ENCODE measurements at regions not wholly inside any gene's neighbourhood (a gene's known extent, or its start where the extent isn't known, plus 50 kb on each side); places are given as distances from the start of the nearest gene placed in this dataset.

DNA sequence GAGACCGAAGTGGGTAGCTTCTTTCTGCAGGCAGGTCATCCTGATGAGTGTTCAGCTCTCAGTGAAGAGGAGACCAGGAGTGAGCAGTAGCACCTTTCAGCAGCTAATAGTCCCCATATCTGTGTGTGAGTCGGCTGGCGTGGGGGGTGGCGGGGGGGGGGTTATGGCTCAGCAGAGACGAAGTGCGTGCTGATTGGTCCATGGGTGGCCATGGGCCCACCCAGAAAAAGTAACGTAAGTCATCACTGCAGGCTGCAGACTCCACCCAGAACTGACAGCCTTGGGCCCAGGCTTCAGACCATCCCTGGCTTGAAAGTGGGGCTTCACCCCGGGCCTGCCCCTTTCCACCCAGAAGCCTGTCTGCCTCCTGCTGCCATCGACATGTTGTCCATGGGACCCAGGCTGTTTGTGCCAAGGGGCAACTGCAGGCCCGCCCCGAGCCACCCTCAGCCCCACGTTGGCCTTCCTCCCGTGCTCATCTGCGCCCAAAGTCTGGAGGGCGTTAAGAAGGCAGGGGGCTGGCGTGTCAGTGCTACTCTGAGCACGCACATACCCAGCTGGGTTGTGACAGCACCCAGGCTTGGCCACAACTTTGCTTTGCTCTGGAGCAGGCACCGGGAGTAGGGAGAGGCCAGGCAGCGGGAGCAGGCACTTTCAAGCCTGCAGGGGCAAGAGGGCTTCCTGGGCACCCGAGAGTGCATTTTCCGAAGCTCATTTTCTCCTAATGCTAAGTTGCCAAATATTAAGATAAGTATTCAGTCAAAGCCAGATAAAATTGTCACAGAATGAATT, 511.7 kb upstream of the CDIN1 start:
- FAIRE-seq (no peak), DNase-seq (ENCODE audit: insufficient read length) (no peak)
- TF ChIP-seq POLR2AphosphoS5 (IDR thresholded peaks at IDR 0.05; ENCODE audit: low read depth, low read length), result no peak
- no peak for TF ChIP-seq POLR2A (IDR thresholded peaks at IDR 0.05; ENCODE audit: low read depth, low read length)
- no peak for TF ChIP-seq TAF1 (IDR thresholded peaks at IDR 0.05; ENCODE audit: borderline replicate concordance, low read depth, low read length)

DNA sequence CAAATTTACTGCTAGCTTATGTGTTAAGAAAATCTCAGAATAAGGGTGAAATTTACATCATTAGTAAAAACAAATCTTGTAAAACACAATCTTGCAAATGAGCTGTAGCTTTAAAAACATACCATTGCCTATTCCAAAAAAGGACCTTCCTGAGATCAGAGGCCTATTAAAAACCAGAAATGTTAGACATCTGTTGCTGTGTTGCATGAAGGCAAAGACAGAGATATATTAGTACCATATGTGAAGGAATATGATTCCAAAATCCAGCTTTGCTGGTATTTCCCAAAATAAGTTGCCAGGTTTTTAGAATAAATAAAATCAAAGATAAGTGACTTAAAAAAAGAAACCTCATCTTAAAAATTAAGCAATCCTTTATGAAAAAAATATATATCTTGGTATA, 504.1 kb upstream of the CDIN1 start:
- FAIRE-seq, result no peak

DNA sequence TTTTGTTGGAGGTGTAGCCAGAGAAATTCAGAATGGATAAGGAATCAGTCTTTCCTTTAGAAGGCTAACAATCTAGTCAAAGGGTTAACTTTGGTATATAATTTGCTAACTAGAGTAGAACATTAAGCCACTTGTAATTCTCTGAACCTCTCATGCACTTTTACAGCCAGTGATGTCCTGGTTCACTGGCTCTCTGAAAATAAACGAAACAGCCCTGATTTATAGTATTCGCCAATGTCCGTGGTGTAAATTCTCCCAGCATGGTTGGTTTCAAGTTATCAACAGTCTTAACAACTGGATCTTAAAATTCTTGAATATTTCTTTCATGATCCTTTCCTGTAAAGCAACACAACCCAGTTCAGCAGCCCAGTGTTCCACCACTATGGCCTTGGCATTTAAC, 500.4 kb upstream of the CDIN1 start:
- FAIRE-seq, result no peak
- TF ChIP-seq TAF1 (IDR thresholded peaks at IDR 0.05; ENCODE audit: borderline replicate concordance, low read depth, low read length) (no peak), POLR2A (IDR thresholded peaks at IDR 0.05; ENCODE audit: low read depth, low read length) (no peak), POLR2AphosphoS5 (IDR thresholded peaks at IDR 0.05; ENCODE audit: low read depth, low read length) (no peak)
- no peak for DNase-seq (ENCODE audit: insufficient read length)

More for the DNA sequence above, 504.1 kb upstream of the CDIN1 start:
- DNase-seq (ENCODE audit: insufficient read length), result no peak
- TF ChIP-seq POLR2AphosphoS5 (IDR thresholded peaks at IDR 0.05; ENCODE audit: low read depth, low read length) (no peak), POLR2A (IDR thresholded peaks at IDR 0.05; ENCODE audit: low read depth, low read length) (no peak), TAF1 (IDR thresholded peaks at IDR 0.05; ENCODE audit: borderline replicate concordance, low read depth, low read length) (no peak)

DNA sequence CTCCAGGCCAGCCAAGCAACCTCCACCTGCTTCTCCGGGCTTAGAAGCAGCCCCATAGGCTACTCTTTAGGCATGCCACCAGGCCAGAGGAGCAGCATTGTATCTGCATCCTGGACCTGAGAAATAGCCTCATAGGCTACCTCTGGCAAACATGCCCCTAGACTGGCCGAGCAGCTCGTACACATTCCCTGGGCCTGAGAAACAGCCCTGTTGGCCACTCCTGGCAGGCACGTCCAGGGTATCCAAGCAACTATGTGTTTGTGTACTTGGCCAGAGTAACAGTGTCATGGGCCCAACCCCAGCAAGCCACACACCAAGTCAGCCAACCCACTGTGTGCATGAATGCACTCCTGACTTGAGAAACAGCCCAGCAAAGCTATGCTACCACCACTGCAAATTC, 498.7 kb upstream of the CDIN1 start:
- TF ChIP-seq POLR2AphosphoS5 (IDR thresholded peaks at IDR 0.05; ENCODE audit: low read depth, low read length) (no peak), POLR2A (IDR thresholded peaks at IDR 0.05; ENCODE audit: low read depth, low read length) (no peak), TAF1 (IDR thresholded peaks at IDR 0.05; ENCODE audit: borderline replicate concordance, low read depth, low read length) (no peak)
- no peak for FAIRE-seq
- no peak for DNase-seq (ENCODE audit: insufficient read length)

DNA sequence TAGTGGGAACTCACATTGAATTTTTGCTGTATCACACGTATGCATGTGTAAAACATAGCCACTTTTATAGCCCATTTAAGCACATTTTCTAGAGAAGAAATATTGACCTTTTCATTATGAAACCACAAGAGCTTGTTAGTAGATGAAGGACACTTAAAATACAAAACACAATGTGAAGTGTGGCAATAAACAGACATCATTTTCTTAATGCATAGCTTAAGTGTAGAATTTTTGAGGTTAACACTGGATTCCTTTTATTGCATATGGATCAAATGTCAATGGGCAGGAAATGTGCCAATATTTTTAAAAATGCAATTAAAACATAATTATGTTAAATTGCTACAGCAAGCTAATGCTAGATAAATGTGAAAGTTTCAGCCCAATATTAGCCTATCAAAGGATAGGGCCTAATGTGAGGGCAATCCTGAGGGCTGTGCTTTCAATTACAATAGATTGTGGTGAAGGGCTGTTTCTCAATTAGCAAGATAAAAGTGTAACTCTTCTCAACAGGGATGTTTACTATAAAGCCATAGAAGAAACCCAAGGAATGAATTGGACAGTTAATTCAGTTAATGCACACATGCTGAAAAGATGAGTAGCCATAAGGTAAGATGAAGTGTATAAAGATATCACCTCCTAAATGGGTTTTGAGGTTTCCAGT, 489.0 kb upstream of the CDIN1 start:
- DNase-seq (ENCODE audit: insufficient read length), result no peak
- no peak for TF ChIP-seq POLR2AphosphoS5 (IDR thresholded peaks at IDR 0.05; ENCODE audit: low read depth, low read length)
- TF ChIP-seq POLR2A (IDR thresholded peaks at IDR 0.05; ENCODE audit: low read depth, low read length), result no peak
- TF ChIP-seq TAF1 (IDR thresholded peaks at IDR 0.05; ENCODE audit: borderline replicate concordance, low read depth, low read length), result no peak
- no peak for FAIRE-seq

DNA sequence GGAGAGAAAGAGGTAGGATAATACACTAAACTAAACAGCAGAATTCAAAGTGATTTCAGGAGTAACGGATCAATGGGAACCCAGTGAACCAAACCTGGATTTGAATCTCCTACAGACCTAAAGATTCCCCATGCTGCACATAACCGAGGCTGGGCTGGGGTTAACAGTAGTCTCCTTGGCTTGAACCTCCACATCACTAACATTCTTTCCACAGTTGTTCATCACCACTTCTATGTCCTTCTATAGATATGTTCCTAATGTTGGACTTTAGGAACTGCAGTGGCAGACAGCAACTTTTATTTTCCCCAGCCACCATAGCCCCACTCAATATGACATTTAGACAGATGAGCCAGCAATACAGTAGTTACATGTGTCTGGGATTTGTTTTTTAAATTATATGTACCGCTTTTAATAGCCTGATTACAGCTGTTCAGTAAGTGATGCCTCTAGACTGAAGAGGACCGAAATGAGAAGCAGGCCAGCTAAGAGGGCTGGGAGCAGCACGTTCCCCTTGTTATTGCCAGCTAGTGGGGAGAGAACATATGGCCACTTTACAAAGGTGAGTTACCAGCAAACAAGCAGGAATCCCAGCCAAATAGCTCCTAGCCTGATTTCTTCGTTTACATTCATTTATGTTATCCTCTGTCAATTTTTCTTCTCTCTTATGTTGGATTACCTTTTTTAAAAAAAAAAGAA, 472.6 kb upstream of the CDIN1 start:
- DNase-seq (ENCODE audit: insufficient read length), result no peak
- FAIRE-seq, result no peak

DNA sequence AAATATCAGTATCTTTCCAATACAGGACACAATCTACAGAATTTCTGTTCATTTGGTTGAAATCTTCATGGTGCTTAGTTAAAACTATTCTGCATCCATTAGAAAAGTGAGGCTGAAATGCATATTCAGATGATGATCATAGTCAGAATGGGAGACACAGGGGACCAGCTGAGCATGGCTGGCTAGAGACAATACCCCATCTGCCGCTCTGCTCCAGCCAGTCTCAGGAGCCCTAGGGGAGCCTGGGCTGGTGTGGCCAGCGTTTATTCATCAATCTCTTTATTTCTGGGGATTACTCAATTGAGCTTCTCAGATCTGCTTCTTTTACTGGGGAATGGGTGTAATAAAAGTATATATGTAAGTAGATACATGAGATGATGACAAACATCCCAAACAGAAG, 470.9 kb upstream of the CDIN1 start:
- FAIRE-seq (no peak), DNase-seq (ENCODE audit: insufficient read length) (no peak)
- TF ChIP-seq POLR2AphosphoS5 (IDR thresholded peaks at IDR 0.05; ENCODE audit: low read depth, low read length) (no peak), TAF1 (IDR thresholded peaks at IDR 0.05; ENCODE audit: borderline replicate concordance, low read depth, low read length) (no peak), POLR2A (IDR thresholded peaks at IDR 0.05; ENCODE audit: low read depth, low read length) (no peak)

More for the DNA sequence above, 472.6 kb upstream of the CDIN1 start:
- TF ChIP-seq POLR2A (IDR thresholded peaks at IDR 0.05; ENCODE audit: low read depth, low read length), result no peak
- TF ChIP-seq TAF1 (IDR thresholded peaks at IDR 0.05; ENCODE audit: borderline replicate concordance, low read depth, low read length), result no peak
- no peak for TF ChIP-seq POLR2AphosphoS5 (IDR thresholded peaks at IDR 0.05; ENCODE audit: low read depth, low read length)

DNA sequence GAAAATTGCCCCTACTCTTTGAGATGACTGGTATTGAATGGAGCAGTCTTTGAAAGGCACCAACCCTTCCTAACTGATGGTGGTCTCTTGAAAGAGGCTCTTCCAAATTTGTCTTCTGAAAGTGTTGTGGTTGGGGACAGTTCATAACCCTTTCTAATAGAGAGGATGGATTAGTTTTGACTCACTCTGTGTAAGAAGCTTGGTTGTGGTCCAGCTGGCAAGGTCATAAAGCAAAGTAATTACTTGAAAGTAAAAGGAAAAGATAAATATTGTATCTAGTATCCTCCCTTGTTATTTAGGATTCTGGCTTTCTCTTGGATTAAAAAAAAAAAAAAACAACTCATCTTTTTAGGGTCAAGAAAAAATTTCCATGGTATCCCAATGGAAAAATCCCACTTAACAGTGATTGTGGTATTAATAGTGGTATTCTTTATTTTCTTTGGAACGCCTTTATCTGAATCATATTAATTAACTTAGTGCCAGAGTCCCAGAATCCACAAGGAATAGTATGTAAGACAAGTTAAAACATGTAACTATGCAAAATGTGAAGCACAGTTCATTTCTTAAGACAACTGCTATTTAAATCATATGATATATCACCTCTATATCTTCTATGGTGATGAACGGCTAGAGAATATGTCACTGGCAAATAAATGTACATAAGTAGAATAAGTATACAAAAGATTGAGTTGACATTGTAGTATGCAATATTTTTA, 469.3 kb upstream of the CDIN1 start:
- DNase-seq (ENCODE audit: insufficient read length) (no peak), FAIRE-seq (no peak)
- no peak for TF ChIP-seq POLR2AphosphoS5 (IDR thresholded peaks at IDR 0.05; ENCODE audit: low read depth, low read length)
- no peak for TF ChIP-seq POLR2A (IDR thresholded peaks at IDR 0.05; ENCODE audit: low read depth, low read length)
- no peak for TF ChIP-seq TAF1 (IDR thresholded peaks at IDR 0.05; ENCODE audit: borderline replicate concordance, low read depth, low read length)

DNA sequence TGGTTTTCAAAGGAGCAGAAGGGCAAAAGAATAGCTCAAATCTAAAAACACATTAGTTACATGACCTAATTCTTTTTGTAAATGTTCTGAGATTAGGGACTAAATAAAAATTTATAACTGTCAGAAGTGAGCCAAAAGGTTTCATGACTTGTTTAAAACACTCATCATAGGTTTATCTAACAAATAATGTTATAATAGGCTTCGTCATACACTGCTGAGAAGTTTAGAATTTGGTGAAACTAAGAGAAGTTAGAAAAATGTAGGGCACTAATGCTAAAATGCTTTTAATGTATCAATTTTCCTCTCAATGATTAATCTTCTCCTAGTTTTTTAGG, 468.8 kb upstream of the CDIN1 start:
- DNase-seq (ENCODE audit: insufficient read length) (no peak), FAIRE-seq (no peak)
- TF ChIP-seq POLR2A (IDR thresholded peaks at IDR 0.05; ENCODE audit: low read depth, low read length) (no peak), POLR2AphosphoS5 (IDR thresholded peaks at IDR 0.05; ENCODE audit: low read depth, low read length) (no peak), TAF1 (IDR thresholded peaks at IDR 0.05; ENCODE audit: borderline replicate concordance, low read depth, low read length) (no peak)

DNA sequence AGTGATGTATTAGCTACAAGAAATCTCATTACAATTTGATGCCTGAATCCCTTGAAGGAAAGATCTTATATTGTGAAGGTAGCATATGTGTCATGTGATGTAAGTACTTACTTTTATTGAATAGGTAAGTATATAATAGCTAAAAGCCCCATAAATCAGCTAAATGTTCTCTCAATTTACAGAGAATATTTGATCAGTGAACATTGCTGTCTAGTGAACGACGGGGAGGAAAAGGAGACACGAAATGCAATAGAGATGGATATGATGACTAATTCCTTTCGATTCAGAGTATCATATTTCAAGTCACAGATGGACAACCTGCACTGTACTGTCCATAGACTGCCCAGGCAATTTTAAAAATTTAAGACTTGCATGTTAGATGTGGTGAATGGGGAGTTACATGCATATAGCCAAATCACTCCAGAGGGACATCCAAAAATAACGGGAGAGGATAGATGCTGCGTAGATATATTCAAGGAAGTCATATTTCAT, 462.1 kb upstream of the CDIN1 start:
- DNase-seq (ENCODE audit: insufficient read length) (no peak), FAIRE-seq (no peak)
- no peak for TF ChIP-seq POLR2AphosphoS5 (IDR thresholded peaks at IDR 0.05; ENCODE audit: low read depth, low read length)
- no peak for TF ChIP-seq POLR2A (IDR thresholded peaks at IDR 0.05; ENCODE audit: low read depth, low read length)
- no peak for TF ChIP-seq TAF1 (IDR thresholded peaks at IDR 0.05; ENCODE audit: borderline replicate concordance, low read depth, low read length)

DNA sequence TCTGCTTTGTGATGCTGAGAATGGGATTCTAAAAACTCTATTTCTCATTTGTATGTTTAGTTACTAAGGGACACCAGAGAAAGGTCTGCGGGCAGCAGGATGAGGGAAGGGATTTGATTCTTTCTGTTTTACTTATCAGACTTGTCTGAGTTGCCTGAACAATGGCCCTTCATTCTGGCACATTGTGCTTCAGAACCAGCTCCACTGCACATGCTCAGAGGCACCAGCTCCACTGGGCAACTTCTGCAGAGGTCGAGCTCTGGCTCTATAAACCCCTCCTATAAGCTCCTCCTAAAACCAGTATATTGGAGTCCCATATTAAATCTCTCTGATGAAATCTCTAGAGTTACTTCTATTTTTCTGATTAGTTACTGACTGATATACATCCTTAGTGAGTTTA, 453.2 kb upstream of the CDIN1 start:
- FAIRE-seq, result no peak
- no peak for TF ChIP-seq POLR2AphosphoS5 (IDR thresholded peaks at IDR 0.05; ENCODE audit: low read depth, low read length)
- TF ChIP-seq TAF1 (IDR thresholded peaks at IDR 0.05; ENCODE audit: borderline replicate concordance, low read depth, low read length), result no peak
- no peak for TF ChIP-seq POLR2A (IDR thresholded peaks at IDR 0.05; ENCODE audit: low read depth, low read length)
- DNase-seq (ENCODE audit: insufficient read length), result no peak
